ENCODE measurements at regions not wholly inside any gene's neighbourhood (a gene's known extent, or its start where the extent isn't known, plus 50 kb on each side); places are given as distances from the start of the nearest gene placed in this dataset.

GRCh38 chr3:94734206-94734605, 671.3 kb downstream of the NSUN3 start:
- H3K4me1 ChIP-seq (ENCODE audit: control insufficient read depth in 5 of 5, insufficient read depth in 5 of 5, low read length in 5 of 5) = no peaks in the 10 kb centered on the region
- no peaks in the 10 kb centered on the region for H3K9me3 ChIP-seq (ENCODE audit: control insufficient read depth in 4 of 4, insufficient read depth in 3 of 4, low read length in 3 of 4)
- no peak for ATAC-seq (ENCODE audit: insufficient read depth, low FRiP score)
- no peak for DNase-seq
- H3K27me3 ChIP-seq (ENCODE audit: control insufficient read depth in 3 of 3, insufficient read depth in 3 of 3, low read length in 2 of 3) = no peaks in the 10 kb centered on the region
- H3K27ac ChIP-seq (ENCODE audit: low read depth in 1 of 2, low read length in 1 of 2) = no peak overlapping the region
- 60 to 87% methylated on average over 2 of the region's 2 CpGs for WGBS, 2 donors
- TF ChIP-seq, protein P1, sequence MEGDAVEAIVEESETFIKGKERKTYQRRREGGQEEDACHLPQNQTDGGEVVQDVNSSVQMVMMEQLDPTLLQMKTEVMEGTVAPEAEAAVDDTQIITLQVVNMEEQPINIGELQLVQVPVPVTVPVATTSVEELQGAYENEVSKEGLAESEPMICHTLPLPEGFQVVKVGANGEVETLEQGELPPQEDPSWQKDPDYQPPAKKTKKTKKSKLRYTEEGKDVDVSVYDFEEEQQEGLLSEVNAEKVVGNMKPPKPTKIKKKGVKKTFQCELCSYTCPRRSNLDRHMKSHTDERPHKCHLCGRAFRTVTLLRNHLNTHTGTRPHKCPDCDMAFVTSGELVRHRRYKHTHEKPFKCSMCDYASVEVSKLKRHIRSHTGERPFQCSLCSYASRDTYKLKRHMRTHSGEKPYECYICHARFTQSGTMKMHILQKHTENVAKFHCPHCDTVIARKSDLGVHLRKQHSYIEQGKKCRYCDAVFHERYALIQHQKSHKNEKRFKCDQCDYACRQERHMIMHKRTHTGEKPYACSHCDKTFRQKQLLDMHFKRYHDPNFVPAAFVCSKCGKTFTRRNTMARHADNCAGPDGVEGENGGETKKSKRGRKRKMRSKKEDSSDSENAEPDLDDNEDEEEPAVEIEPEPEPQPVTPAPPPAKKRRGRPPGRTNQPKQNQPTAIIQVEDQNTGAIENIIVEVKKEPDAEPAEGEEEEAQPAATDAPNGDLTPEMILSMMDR (IDR thresholded peaks at IDR 0.05; ENCODE audit: control extremely low read depth, extremely low read depth) = no peak
- H3K4me3 ChIP-seq = no peak overlapping the region
- H3K36me3 ChIP-seq (ENCODE audit: control insufficient read depth in 4 of 4, insufficient read depth in 4 of 4, low read length in 4 of 4) = no peaks in the 10 kb centered on the region
- no peak overlapping the region for H3K9ac ChIP-seq (ENCODE audit: insufficient read depth in 1 of 2, low read length in 2 of 2)

DNA sequence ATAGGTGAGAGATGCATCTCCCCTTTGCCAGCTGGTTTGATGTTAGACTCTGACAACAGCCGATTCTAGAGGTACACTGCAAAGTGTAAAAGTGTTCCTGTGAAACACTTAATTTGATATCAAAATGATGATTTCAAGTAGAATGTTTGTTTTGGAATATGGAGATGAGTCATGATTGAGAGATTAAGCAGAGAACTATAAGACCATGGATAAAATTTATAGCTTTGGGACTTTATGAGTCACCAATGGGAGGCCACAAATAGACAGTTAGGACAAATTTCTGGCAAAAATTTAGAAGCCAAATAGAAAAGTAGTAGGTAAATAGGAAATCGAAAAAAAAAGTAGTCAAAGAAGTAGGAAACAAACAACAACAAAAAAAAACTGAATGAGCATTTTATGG, 672.5 kb downstream of the NSUN3 start:
- no peaks in the 10 kb centered on the region for H3K9me3 ChIP-seq (ENCODE audit: control insufficient read depth in 4 of 4, insufficient read depth in 3 of 4, low read length in 3 of 4)
- WGBS, 2 donors = 72 to 83% methylated on average over 2 of the region's 2 CpGs
- H3K9ac ChIP-seq (ENCODE audit: insufficient read depth in 1 of 2, low read length in 2 of 2) = no peak overlapping the region
- no peaks in the 10 kb centered on the region for H3K27me3 ChIP-seq (ENCODE audit: control insufficient read depth in 3 of 3, insufficient read depth in 3 of 3, low read length in 2 of 3)
- H3K4me1 ChIP-seq (ENCODE audit: control insufficient read depth in 5 of 5, insufficient read depth in 5 of 5, low read length in 5 of 5) = no peaks in the 10 kb centered on the region
- no peak overlapping the region for H3K27ac ChIP-seq (ENCODE audit: low read depth in 1 of 2, low read length in 1 of 2)
- DNase-seq (no peak), ATAC-seq (ENCODE audit: insufficient read depth, low FRiP score) (no peak)
- TF ChIP-seq, protein P1 (IDR thresholded peaks at IDR 0.05; ENCODE audit: control extremely low read depth, extremely low read depth) = no peak
- no peak overlapping the region for H3K4me3 ChIP-seq
- no peaks in the 10 kb centered on the region for H3K36me3 ChIP-seq (ENCODE audit: control insufficient read depth in 4 of 4, insufficient read depth in 4 of 4, low read length in 4 of 4)

- no peak for DNase-seq
- Histone ChIP-seq H3K36me3 (ENCODE audit: control insufficient read depth in 4 of 4, insufficient read depth in 4 of 4, low read length in 4 of 4) (no peaks in the 10 kb centered on the region), H3K9me3 (ENCODE audit: control insufficient read depth in 4 of 4, insufficient read depth in 3 of 4, low read length in 3 of 4) (no peaks in the 10 kb centered on the region), H3K4me1 (ENCODE audit: control insufficient read depth in 5 of 5, insufficient read depth in 5 of 5, low read length in 5 of 5) (no peaks in the 10 kb centered on the region), H3K9ac (ENCODE audit: insufficient read depth in 1 of 2, low read length in 2 of 2) (no peak overlapping the region), H3K4me3 (no peak overlapping the region), H3K27ac (ENCODE audit: low read depth in 1 of 2, low read length in 1 of 2) (no peak overlapping the region), H3K27me3 (ENCODE audit: control insufficient read depth in 3 of 3, insufficient read depth in 3 of 3, low read length in 2 of 3) (no peaks in the 10 kb centered on the region)
- ATAC-seq (ENCODE audit: insufficient read depth, low FRiP score) = no peak
- TF ChIP-seq, protein P1 (IDR thresholded peaks at IDR 0.05; ENCODE audit: control extremely low read depth, extremely low read depth) = no peak
- 62 to 78% methylated on average over 2 of the region's 2 CpGs for WGBS, 2 donors
Observed at GRCh38 chr3:94737116-94737515, 674.3 kb downstream of the NSUN3 start.

DNA sequence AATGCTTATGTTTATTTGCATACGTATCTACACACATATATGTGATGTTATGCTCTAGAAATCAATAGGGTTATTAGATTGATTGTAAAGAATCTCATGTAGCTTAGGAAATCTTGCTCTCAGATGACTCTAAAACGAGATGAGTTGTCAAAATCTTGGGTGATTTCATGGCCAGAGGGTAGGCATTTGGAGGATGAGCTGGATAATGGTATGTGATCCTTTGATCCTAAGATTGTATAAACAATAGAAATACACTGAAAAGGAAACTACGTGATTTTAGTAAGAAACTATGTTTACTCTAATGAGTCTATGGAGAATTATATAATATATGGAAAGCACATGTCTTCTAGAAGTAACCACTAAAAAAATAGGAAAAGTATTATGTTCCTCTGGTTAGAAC, 676.6 kb downstream of the NSUN3 start:
- H3K27me3 ChIP-seq (ENCODE audit: control insufficient read depth in 3 of 3, insufficient read depth in 3 of 3, low read length in 2 of 3) = no peaks in the 10 kb centered on the region
- no peaks in the 10 kb centered on the region for H3K9me3 ChIP-seq (ENCODE audit: control insufficient read depth in 4 of 4, insufficient read depth in 3 of 4, low read length in 3 of 4)
- WGBS, 2 donors = 62 to 69% methylated on average over 3 of the region's 3 CpGs
- H3K36me3 ChIP-seq (ENCODE audit: control insufficient read depth in 4 of 4, insufficient read depth in 4 of 4, low read length in 4 of 4) = no peaks in the 10 kb centered on the region
- H3K9ac ChIP-seq (ENCODE audit: insufficient read depth in 1 of 2, low read length in 2 of 2) = no peak overlapping the region
- no peak overlapping the region for H3K4me3 ChIP-seq
- ATAC-seq (ENCODE audit: insufficient read depth, low FRiP score) (no peak), DNase-seq (no peak)
- no peaks in the 10 kb centered on the region for H3K4me1 ChIP-seq (ENCODE audit: control insufficient read depth in 5 of 5, insufficient read depth in 5 of 5, low read length in 5 of 5)
- TF ChIP-seq, protein P1 (IDR thresholded peaks at IDR 0.05; ENCODE audit: control extremely low read depth, extremely low read depth) = no peak
- H3K27ac ChIP-seq (ENCODE audit: low read depth in 1 of 2, low read length in 1 of 2) = no peak overlapping the region
